PC-3 (cell line): ENCODE measurements at regions not wholly inside any gene's neighbourhood (a gene's known extent, or its start where the extent isn't known, plus 50 kb on each side); places are given as distances from the start of the nearest gene placed in this dataset.

ENCODE experiments used
- CTCF ChIP-seq: fragments of 300-600 bp; sonication (generic); conservative IDR thresholded peaks from 2 replicates; pipeline ENCODE4 v1.5.1; 2017; ENCODE audit warnings: antibody characterized with exemption, low read depth, mild to moderate bottlenecking, low read length
- EZH2 ChIP-seq: fragments of 300-600 bp; sonication (generic); IDR thresholded peaks from one replicate; pipeline ENCODE4 v1.6.1; 2017; ENCODE audit warnings: antibody characterized with exemption, mild to moderate bottlenecking, low read length; ENCODE audit not compliant: unreplicated experiment
- EZH2phosphoT487 ChIP-seq: fragments of 300-600 bp; sonication (generic); IDR thresholded peaks from 2 replicates; pipeline ENCODE4 v1.6.1; 2018; ENCODE audit warnings: mild to moderate bottlenecking, antibody characterized with exemption, low read length, borderline replicate concordance

- TF ChIP-seq CTCF (no peak), EZH2 (no peak), EZH2phosphoT487 (no peak)
Observed at GRCh38 chr3:17800232-17800631, 57.8 kb upstream of the TBC1D5 start.
